GM21723 (cell line): ENCODE measurements at regions not wholly inside any gene's neighbourhood (a gene's known extent, or its start where the extent isn't known, plus 50 kb on each side); places are given as distances from the start of the nearest gene placed in this dataset.

Experiments
- ATAC-seq: cut with Tn5 transposase; IDR thresholded peaks from one replicate; pipeline ENCODE4 v1.9.1; 2021; ENCODE audit warnings: mild to moderate bottlenecking, moderate library complexity; ENCODE audit not compliant: unreplicated experiment

DNA sequence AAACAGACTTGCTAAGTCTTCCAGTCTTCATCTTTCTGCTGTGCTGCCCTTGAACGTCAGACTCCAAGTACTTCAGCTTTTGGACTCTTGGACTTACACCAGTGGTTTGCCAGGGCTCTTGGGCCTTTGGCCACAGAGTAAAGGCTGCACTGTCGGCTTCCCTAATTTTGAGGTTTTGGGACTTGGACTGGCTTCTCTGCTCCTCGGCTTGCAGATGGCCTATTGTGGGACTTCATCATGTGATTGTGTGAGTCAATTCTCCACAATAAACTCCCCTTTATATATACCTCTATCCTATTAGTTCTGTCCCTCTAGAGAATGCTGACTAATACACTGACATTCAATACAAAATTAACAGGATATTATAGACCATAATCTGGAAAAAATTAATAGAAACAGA, 628.1 kb downstream of the PLPP3 start:
- ATAC-seq = no peak

DNA sequence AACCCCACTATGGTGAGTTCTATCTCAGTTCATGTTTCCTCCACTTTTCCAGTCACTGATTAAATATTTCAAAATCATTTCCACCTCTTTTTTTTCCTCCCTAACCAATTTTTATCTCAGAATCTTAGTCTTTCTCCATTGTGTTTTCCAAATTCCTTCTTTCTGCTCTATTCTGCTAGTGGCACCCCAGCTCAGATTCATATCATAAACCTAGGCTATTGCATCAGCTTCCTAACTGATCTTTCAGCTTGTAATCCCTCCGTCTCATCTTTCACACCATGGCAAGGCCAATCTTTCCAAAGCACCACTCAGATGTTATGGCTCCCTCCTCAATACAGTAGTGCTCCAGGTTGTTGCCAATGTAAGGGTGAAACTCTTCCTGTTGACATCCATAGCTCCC, 631.9 kb downstream of the PLPP3 start:
- no peak for ATAC-seq

DNA sequence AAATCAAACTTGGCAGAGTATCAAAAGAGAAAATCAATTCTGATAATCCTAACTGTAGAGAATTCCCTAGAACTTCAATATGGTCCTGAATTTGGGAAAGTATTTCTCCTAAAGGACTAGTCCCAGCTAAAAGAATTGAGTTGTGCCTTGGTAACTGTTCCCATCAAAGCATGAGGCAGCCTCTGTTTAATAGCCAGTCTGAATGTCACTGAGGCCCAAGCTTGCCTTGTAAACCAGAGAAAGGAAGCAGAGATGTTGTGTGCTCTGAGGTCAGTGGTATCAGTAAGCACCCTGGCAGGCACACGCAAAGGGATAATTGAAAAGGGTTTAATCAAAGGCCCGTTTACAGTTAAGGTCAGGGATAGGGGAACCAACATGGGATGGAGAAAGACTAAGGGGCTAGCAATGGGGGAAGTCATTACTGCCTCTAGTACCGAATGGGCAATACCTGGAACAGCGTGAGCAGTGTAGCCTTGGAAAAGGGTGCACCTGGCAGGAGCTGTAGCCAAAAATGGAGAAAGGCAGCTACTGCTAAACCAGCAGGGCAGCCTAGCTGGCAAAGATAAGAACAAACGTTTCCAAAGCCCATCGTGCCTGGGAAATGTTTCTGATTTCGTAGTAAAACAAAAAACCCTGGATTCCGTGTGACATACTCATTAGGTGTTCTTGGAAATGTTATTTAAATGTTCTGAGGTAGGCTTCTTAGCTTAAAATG, 635.5 kb downstream of the PLPP3 start:
- no peak for ATAC-seq

DNA sequence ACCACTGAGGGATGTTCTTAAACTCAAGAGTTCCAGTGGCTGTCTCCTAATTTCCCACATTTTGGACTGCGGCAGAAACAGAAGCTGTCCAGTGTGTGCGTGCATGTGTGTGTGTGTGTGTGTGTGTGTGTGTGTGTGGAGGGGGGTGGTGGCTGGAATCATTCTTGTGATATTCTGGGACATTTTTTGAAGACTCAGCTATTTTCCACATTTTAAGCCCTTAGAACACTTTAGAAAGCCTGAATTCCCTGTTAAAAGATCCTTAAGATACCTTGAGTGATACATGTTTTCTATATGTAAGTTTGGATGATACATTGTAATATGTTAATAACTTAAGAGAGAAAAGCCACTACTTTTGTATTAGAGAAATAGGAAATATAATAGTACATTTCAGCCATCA, 636.4 kb downstream of the PLPP3 start:
- no peak for ATAC-seq

DNA sequence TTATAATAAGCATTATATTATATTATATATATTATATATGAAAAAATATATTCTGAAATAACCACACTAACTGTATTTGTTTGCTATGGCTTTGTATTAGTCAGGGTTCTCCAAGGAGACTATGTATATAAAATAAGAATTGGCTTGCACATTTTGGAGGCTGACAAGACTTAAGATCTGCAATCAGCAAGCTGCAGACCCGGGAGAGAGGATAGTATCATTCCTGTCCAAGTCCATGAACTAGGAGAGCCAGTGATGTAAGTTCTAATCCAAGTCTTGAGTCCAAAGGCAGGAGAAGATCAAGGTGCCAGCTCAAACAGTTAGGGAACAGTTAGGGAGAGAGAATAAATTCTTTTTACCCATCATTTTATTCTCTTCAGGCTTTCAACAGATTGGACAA, 639.5 kb downstream of the PLPP3 start:
- ATAC-seq = no peak

DNA sequence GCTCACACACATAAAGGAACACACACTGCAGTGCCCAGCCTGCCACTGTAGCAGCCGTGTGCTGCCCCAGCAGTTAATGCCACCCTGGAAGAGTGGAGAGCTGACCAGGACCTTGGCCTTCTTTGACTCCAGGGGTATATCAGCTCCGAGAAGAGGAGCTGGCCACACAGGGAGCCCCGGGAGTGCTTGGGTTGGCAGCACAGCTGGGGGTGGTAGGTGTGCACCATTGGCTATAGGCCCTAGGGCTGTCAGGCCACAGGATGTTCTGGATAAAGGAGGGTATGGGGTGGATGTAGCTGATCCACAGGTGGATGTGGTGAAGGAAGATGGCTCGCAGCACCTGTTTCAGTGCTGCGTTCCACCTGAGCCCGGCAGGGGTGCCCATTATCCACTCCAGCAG, 640.5 kb downstream of the PLPP3 start:
- ATAC-seq = no peak

DNA sequence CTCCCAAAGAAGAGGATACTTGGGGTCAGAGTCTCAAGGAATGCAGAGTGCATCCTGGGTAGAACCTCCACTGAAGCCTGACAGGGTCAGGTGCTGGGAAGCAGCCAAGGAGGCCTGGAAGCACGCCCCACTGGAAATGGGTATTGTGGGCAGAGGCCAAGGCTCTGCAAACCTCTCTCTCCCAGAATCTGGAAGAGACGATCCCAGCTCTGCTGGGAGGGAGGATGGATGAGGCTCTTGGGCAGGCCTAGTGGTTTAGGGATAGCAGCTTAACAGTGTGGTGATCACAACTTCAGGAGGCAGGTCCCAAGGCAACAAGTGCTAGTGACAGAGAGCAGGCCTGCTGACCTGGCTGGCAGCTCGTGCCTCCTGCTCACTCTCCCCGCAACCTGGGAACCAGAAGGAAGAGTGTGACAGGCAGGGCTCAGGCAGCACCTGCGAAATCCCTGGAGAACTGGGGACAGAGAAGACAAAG, 641.0 kb downstream of the PLPP3 start:
- ATAC-seq = no peak

DNA sequence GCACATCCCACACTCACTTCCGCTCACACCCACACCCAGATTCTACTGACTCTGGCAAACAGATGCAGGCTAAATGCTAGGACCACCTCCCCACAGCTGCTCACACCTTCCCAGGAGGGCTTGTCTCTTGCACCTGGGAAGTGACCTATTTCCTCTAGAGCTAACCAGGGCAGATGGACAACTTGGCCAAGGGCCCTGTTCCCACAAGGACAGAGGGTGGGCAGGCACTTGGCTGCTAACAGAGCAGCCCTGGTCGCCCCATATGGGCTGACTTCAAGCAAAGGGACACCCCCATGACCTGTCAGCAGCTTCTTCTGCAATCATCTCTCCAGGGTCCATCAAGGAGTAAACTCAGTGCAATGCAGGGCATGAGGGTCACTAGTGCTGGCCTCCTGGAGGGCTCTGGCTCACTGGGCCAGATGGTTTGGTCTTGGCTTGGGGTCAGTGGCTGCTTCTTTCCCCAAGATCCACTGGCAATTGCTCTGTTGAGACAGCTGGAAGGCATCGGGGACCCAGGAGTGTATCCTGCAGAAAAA, 641.5 kb downstream of the PLPP3 start:
- ATAC-seq = no peak

DNA sequence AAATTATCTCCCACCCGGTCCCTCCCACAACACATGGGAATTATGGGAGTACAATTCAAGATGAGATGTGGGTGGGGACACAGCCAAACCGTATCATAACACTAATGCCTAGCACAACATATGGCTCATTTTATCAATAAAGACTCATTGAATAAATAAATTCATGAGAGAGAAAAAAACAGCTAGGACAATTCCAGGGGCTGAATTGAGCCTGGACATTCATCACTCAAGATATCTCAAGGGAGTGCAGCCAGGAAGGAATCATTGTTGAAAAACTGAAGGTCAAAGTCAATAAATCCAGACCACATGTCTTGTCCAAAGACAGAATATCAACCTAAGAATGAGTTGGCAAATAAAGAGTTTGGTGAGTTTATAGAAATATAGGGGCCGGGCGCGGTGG, 644.1 kb downstream of the PLPP3 start:
- no peak for ATAC-seq

DNA sequence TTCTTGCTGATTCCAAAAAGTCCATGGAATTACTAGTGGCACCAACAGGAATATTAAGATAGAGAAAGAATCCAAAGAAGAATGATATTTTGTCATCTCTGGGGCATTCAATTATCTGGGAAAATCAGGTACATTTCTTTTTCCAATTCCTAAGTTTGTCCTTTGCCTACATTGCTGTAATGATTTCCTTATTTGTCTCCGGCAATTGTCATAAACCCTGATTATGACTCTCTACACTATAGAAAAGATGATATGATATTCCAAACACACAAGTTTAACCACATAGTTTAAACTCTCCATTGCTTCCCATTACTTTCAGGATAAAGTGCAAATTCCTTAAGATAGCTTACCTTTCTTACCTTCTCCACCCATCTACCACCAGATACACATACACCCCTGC, 647.0 kb downstream of the PLPP3 start:
- ATAC-seq = no peak

DNA sequence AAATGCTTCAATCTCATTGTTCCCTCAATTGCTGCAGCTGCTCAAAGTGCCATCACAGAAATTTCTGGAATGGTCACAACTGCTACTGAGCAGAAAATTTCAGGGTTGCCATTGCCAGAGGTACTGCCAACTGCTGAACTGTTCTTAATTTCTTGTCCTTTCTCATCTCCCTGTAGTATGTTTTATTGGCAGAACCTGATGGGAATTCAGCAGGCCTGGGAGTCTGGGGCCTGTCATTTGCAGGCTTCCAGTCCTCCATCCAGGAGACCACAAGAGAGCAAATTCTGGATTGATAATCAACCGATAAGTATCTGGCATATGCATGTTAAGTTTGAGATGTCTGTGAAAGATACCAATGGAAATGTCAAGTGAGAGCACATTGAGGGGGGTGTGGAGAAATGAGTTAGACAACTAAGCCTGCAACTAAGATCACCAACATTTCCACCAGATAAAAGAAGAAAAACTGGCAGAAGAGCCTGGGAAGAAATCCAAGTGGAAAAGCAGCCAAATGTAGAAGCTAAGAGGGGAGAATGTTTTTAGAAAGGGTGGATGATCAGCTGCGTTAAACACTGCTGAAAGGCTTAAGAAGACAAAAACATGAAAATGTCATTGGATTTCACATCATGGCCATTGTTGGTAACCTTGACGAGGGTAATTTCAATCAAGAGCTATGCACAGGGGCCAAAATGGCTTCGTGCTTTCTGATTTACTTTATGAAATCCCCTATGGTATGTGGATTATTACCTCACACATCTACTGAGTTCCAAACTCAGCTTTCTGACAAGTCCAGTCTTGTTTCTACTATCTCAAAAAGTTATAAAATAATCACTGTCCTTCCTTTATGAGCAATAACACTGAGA, 648.1 kb downstream of the PLPP3 start:
- no peak for ATAC-seq

DNA sequence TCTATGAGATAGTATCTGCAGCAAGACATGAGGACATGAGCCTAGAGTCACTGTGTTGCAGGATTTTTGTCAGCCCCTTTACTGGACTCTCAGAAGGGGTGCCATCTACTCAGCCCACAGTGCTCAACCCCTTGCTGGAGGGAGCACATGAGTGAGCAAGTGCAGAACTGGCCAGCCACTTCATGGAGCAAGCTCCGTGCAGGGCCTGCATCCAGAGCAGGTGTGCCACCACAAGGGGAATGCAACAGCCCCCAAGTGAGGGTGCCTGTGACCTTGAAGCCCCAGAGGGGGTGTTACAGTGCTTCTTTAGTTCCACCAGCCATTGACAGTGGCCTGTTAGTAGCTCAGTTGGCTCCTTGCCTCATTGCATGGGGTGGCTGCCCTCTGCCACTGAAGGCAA, 649.7 kb downstream of the PLPP3 start:
- ATAC-seq = no peak

DNA sequence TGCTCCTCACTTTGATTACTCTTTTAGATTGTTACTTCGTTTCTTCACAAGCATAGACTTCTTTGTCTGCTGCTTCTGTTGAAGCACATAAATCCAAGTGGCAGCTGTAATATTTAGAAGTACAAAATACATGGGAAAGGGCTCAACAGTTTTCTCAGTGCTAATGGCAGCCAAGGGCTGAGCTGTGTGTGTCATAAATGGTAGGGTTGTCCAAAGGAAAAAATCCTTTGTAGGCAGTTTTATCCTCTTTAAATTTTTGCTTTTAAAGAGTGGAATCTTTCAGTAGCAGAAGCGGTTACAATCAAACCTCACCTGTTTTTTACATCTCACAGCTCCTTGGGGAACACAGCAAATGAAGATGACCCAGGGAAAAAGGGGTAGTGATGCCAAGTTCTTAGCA, 650.8 kb downstream of the PLPP3 start:
- no peak for ATAC-seq

DNA sequence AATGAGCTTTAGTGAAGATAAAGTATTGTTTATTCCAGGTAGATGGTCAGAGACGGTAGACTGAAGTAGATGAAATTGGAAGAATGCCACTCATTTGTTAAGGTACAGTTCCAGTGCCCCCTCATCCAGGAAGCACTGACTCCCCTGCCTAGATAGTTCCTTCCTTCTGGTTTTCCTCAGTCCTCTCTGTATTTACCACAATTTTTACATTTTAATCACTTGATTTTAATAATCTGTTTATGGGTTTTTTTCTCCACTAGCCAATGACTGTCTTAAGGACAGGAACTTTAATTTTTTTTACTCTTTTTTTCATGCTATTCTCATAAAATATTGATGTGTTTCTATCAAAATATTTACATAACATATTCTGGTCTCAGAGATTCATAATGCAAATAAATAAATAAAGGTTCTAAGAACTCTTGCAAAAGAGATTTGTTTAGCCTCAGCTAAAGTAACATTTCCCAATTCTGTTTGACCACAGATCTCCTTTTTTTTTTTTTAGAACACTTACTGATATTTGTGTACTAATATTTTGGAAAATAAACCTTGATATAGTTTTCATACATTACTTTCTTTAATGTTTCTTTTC, 651.6 kb downstream of the PLPP3 start:
- ATAC-seq = no peak

DNA sequence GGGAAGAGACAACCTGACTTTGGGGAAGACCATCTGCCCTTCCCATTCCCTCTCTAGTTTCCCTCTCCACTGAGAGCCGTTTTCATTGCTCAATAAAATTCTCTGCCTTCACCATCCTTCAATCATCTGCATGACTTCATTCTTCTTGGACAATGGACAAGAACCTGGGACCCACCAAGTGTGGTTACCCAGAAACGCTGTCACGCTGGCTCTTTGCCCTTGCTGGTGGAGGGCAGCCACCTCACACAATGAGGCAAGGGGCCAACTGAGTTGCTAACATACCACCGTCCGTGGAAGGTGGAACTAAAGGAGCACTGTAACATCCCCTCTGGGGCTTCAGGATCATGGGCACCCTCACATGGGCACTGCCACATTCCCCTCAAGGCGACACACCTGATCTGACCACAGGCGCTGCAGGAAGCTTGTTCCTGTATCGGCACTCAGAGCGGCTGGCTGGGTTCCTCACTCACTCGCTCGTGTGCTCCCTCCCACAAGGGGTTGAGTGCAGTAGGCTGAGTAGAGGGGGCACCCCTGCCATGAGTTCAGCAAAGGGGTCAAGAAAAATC, 652.4 kb downstream of the PLPP3 start:
- ATAC-seq = no peak

DNA sequence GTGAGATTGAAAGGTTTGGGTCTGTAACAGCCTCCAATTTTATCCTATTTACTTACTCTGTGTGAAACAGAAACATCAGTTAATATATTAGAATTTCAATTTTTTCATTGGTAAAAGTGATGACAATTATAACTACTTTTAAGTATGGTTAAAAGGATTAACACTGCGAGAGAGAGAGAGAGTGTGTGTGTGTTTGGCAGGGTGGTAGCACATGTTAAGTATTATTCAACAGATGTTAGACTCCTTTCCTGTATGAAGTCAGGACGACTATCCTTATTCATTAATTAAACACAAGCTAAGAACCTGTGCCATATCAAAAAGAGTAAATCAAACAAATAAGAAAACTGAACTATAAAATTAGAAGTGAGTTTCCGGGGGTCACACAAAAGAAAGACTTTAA, 662.5 kb downstream of the PLPP3 start:
- no peak for ATAC-seq

DNA sequence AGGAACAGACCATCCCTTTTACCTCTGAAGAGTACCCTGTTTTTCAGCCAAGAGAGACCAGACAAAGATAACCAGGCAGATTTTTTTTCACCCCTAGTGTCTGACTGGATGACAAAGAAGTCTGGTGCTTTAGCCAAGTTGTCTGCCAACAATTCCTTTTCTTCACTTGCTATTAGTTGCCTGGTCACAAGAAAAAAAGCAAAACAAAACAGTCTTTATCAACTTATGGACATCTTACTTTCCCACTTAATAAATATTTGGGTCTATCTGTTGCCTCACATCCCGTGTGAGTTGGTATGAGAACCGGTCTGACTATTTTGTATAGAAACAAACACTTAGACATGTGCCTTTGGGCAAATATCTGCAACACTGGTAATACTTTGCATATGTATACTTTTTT, 662.9 kb downstream of the PLPP3 start:
- ATAC-seq = no peak

DNA sequence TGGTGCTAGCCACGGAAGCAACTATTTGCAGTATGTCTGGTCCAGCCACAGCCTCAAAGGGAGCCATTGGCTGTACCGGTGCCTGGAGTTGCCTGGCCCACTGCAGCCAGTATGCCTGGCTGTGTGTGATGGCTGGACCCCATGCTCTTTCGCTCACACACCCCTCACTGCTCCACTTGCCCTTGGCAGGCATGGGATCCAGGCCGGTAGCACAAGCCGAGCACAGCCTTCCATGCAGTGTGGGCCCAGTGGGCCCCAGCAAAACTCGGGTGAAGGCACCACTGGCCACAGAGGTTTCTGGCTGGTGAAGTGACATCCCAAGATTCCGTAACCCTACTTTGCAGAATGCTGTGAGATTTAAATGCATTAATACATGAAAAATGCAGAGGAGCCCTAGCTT, 665.8 kb downstream of the PLPP3 start:
- ATAC-seq = no peak

DNA sequence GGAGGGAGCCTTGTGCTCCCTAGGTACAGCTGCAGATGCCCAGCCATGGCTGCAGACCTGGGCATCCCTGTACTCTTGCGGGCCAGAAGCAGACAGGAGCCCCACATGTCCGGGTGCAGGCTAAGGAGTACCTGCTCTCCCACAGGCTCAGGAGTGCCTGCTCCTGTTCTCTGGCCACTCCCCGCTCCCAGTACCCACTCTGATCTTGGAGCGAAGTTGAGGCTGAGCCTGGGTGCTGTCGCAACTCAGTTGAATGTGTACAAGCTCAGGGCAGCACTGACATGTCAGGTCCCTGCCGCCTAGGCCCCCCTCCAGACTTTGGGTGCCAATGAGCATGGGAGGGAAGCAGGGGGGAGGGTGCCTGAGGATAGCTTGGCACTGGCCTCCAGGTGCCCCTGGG, 666.9 kb downstream of the PLPP3 start:
- no peak for ATAC-seq

DNA sequence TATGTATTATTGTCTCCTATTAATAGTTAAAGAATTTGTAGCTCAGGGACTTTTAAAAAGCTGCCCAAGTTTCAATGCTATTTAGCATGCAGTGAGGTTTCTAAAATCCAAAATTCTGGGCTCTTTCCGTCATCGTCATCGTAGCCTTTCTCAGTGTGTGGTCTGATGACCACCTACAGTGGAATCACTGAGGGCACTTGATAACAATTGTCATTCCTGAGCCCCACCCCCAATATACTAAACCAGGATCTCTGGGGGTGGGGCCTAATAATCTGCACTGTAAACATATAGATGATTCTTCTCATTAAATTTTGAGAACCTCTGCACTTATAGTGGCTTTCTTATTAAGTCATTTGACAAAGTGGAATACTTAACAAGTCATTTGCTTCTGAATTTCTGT, 674.8 kb downstream of the PLPP3 start:
- ATAC-seq = no peak

DNA sequence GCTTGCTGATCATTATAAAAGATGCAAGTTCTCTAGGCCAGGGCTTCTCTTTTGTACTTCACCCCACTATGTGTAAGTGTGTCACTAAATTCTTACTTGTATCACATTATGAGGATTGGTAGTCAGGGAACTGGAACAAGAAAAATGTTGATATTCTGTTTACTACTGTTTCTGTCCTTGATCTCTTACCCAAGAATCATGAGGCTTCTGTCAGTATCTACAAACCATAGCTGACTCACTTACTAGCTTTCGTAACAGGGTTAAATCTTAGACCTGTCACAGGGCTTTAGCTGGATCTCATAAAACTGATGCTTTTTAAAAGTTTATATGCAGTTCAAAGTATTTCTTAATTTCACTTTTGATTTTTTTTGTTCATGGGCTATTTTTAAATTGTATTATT, 681.2 kb downstream of the PLPP3 start:
- ATAC-seq = no peak
